Fibroblast of skin of left biceps (primary cell): ENCODE measurements at regions not wholly inside any gene's neighbourhood (a gene's known extent, or its start where the extent isn't known, plus 50 kb on each side); places are given as distances from the start of the nearest gene placed in this dataset.
"Not testable (repeated sequence)": the region's sequence is repeated elsewhere in the genome, so short reads cannot be mapped to it uniquely, and the experiment has no call there.

Source experiments
- DNase-seq, 2 experiments: peaks; one replicate each; pipeline ENCODE4 v3.0.0-alpha.2; 2013; ENCODE audit warnings: low read depth in 2 of 2

DNA sequence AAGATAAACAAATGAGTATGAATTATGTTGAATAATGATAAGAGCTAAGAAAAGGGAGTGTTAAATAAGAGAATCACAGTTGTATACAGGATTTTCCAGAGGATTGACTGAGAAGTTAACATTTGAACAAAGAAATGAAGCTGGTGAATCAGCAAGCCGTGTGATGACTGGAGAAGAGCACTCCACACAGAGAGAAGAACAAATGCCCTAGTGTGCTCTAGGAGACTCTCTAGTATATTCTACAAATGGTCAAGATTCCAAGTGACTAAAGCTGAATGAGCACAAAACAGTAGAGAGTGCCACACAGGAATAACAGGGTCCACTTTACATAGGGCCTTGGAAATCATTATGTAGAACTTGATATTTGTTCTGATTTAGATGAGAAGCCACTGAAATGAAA lies 587.1 kb upstream of the ATXN7L3B start:
- DNase-seq: no peak

DNA sequence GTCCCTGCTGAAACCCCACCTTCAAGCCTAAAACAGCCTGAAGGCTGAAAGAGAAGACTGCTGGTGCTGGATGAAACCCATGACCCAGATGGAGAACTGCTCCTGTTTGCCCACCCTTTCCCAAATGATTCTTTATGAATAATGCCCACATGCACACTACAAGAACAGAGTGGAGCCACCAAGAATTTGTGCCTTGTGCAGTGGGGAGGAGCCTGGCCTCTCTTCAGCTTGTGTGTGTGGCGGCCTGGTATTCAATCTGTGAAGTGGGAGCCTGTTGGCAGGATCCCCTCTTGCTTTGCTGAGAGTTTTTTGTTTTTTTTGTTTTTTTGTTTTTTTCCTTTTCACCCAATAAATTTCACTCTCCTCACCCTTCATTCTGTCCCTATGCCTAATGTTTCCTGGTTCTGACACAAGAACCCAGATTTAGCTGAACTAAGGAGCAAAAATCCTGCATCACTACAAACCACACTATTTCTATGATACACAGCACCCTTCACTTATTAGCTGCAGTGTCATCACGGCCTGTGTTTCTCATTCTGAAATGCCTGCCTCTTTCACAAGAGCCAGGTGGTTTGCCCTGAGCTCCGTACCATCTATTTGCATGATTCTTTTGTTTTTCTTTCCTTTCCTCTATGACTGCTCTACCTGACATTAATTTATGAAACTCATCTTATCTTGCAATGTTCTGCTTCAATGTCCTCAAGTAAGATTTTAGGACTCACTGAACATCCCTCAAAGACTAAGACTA lies 585.5 kb upstream of the ATXN7L3B start:
- DNase-seq: no peak

GRCh38 chr12:73964641-73965040 lies 573.0 kb upstream of the ATXN7L3B start:
- no peak for DNase-seq

DNA sequence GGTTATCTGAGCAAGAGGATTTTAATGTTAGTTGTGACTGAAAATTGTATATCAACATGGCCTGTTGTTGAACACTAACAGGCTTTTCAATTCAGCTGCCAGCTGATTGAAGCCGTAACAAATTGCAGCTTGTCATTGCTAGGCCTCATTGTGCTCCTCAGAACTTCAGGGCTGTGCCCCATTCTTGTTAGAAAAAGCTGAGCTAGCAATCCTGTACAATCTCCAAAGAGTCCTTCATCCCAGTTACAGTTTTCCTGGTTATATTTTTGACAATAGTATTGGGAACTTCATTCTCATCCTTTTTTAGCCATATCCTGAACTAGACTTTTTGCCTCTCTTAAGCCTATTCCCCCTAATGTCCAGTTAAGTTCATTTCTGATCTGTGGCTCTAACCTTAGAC lies 564.1 kb upstream of the ATXN7L3B start:
- DNase-seq: no peak

DNA sequence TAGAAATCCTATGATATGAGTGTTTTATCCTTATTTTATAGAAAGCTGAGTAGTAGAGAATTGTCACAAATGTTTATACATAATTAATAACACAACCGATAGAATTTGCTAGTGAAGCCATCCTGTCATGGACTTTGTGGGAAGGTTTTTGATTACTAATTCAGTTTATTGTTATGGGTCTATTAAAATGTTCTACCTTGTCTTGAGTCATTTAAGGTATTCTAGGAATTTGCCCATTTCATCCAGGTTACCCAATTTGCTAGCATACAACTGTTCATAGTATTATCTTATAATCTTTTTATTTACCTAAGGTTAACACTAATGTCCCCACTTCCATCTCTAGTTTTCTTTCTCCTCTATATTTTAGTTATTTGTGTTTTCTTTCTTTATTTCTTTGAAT lies 553.1 kb upstream of the ATXN7L3B start:
- no peak for DNase-seq

GRCh38 chr12:73991138-73991537 lies 546.5 kb upstream of the ATXN7L3B start:
- no peak for DNase-seq

DNA sequence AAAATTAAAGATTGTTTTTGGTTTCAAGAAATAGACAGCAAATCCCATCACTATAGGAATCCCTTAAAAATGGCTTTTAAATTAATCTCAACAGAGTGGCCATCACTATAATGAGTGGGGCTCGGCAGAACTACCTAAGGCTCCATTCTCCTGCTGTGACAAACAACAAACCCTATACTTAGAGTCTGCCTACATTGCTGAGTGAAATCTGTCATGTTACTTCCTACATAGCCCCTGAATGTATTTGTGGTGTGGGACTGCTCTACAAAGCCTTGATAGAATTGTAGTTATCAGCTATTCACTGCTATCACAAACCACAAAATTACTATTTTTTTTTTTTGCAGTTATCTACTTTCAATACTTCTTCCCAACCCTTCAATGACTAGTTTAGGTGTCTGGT lies 538.7 kb upstream of the ATXN7L3B start:
- DNase-seq: no peak

DNA sequence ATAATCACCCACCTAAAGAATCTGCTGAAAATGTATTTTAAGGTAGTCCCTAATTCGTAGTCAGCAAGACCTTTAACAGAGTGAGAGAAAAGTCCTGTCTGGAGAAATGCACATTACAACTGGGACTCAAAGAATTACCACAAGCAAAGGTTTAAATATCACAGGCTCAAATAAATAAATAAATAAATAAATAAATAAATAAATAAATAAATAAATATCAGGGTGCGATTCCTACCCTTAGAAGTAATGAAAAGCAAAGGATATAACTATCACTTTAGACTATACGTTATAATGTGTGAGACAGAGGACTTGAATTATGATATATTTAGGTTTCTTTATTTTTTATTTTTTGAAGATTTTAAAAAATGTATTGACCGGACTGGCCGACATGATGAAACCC lies 522.5 kb upstream of the ATXN7L3B start:
- no peak for DNase-seq

- not testable (repeated sequence) for DNase-seq
Measured at GRCh38 chr12:74016324-74016723, 521.3 kb upstream of the ATXN7L3B start.

DNA sequence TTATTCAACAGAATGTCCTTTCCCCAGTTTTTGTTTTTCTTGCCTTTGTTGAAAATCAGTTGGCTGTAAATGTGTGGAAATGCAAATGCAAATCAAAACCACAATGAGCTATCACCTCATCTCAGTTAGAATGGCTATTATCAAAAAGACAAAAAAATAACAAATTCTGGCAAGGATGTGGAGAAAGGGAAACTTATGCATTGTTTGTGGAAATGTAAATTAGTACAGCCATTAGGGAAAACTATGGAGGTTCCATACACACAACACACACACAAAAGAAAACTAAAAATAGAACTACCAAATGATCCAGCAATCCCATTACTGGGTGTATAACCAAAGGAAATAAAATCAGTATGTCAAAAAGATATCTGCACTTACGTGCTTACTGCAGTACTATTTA lies 518.8 kb upstream of the ATXN7L3B start:
- no peak for DNase-seq

GRCh38 chr12:74021937-74022336 lies 515.7 kb upstream of the ATXN7L3B start:
- no peak for DNase-seq

DNA sequence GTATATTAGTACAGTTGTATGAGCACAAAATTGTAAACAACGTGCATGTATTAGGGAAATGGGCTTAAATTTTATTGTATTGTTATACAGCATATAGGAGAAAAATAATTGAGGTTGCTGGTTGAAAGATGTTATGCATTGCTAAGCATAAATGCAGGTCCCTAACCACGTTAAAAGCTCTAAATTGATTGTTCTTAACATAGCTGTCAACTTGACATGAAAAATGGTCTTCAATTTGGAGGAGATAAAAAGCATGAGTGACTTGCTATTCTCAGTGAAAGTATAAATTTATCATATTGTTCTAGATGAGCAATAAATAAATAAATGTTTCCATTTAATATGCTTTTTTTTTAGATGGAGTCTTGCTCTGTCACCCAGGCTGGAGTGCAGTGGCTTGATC lies 506.6 kb upstream of the ATXN7L3B start:
- no peak for DNase-seq

DNA sequence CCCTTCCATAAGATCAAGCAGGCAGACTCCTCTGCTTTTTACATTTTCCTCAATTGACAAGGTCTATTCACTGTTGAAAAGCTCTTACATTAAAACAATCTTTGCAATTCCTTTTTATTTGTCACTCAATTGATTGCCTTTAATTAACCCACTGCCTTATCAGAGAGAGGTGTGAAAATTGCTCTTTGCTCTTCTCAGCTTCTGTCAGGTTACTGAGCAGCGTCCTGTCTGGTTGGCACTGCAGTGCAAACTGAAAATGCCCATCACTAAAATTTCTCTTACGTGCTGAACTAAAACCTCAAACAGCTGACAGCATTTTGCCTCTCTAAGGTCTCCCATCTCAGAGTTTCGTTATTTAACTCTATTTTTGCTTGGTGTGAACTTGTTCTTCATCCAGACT lies 504.1 kb upstream of the ATXN7L3B start:
- no peak for DNase-seq

GRCh38 chr12:74039138-74039537 lies 498.5 kb upstream of the ATXN7L3B start:
- DNase-seq: not testable (repeated sequence)

- DNase-seq: peak; percentile 16 to 28
Measured at GRCh38 chr12:74043343-74043742, 494.3 kb upstream of the ATXN7L3B start.

- no peak for DNase-seq
Measured at GRCh38 chr12:74049348-74049747, 488.3 kb upstream of the ATXN7L3B start.

DNA sequence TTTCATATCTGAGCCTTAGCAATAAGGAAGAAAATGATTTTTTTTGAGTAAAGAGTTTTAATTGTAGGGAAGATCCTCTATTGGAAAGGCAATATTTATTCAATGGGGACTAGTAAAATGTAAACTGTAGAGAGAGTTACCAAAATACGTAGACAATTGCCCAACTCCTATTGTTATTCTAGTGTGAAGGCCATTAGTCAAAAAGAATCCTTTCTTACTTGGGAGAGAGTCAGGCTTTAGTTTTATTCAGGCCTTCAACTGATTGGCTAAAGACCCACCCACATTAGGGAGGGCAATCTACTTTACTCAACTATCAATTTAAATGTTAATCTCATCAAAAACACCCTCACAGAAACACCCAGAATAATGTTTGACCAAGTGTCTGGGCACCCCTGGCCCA lies 485.8 kb upstream of the ATXN7L3B start:
- DNase-seq: no peak

DNA sequence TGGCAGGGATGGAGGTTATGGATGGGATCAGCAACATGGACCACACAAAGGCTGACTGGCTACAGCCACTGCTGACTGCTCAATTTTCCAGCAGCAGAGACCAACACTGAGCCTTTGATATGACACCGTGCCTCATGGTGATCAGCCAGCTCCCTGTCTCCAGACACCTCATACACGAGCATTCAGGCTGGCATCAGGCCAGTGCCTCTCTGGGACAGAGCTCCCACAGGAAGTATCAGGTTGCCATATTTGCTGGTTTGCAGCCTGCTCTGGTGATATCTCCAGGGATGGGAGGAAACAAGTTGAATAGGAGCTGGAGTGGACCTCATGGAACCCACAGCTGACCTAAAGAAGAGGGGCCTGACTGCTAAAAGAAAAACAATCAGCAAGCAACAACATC lies 471.2 kb upstream of the ATXN7L3B start:
- no peak for DNase-seq

- no peak for DNase-seq
Measured at GRCh38 chr12:74071182-74071581, 466.5 kb upstream of the ATXN7L3B start.

DNA sequence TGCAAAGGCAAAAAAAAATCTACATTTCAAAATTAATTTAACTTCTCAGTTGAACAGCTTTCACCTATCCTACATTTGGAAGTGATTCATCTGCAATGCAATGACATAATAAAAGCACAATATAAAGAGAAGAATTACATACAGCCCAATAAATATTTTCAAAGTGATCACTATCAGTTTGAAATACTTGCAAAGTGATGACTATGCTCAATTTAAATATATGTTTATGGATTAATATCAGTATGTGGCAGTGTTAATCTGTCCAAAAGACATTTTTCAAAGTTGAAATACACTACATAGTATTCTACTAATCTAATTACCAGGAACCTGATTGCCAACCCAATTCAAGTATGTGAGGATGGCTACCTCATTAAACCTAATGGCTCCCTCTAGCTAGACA lies 460.7 kb upstream of the ATXN7L3B start:
- DNase-seq: no peak

DNA sequence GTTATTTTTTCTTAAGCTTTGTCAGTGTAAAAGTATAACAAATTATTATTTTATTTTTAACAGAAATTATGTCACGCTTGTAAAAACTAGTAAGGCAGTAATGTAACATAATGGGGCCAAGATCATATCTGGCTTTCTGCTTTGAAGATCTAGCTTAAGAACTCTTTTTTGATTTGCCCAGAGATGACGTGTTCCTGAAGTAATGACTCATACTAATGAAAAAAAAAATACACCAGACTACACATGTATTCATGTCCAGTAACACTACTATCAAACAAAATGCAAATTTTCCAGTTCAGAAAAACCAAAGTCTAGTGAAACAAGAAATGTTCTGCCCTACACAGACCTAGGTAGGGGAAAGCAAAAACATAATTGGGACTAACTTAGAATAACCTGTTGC lies 432.2 kb upstream of the ATXN7L3B start:
- no peak for DNase-seq

- DNase-seq: no peak
Measured at GRCh38 chr12:74108729-74109128, 428.9 kb upstream of the ATXN7L3B start.

- no peak for DNase-seq
Measured at GRCh38 chr12:74111688-74112360, 425.8 kb upstream of the ATXN7L3B start.
